Stimulated activated CD4-positive, alpha-beta T cell treated with anti-CD3 and anti-CD28 coated beads, Interleukin-1b, Interleukin-23, amount 100 ng/mL, for 4 hours (primary cell): ENCODE measurements at regions not wholly inside any gene's neighbourhood (a gene's known extent, or its start where the extent isn't known, plus 50 kb on each side); places are given as distances from the start of the nearest gene placed in this dataset.

Source experiments
- DNase-seq, 2 donors: peaks; one replicate each; pipeline ENCODE4 v3.0.0-alpha.2; 2020; ENCODE audit warnings: low read depth in 2 of 2

GRCh38 chr22:49197986-49198704, 629.5 kb downstream of the BRD1 start:
- DNase-seq = no peak

- DNase-seq = no peak
These were observed 630.2 kb downstream of the BRD1 start for GRCh38 chr22:49197505-49197904.

GRCh38 chr22:49196046-49196511, 631.6 kb downstream of the BRD1 start:
- DNase-seq = no peak

- no peak for DNase-seq
These were observed 632.0 kb downstream of the BRD1 start for GRCh38 chr22:49195636-49196035.

- DNase-seq = no peak
These were observed 633.7 kb downstream of the BRD1 start for GRCh38 chr22:49193901-49194465.

- DNase-seq = no peak
These were observed 634.3 kb downstream of the BRD1 start for GRCh38 chr22:49193348-49193747.

- no peak for DNase-seq
These were observed 634.8 kb downstream of the BRD1 start for GRCh38 chr22:49192857-49193250.

- no peak for DNase-seq
These were observed 635.4 kb downstream of the BRD1 start for GRCh38 chr22:49192180-49192856.

- DNase-seq = no peak
These were observed 636.1 kb downstream of the BRD1 start for GRCh38 chr22:49191506-49191980.

- no peak for DNase-seq
These were observed 636.7 kb downstream of the BRD1 start for GRCh38 chr22:49190816-49191505.

GRCh38 chr22:49189871-49190270, 637.8 kb downstream of the BRD1 start:
- DNase-seq = no peak

GRCh38 chr22:49188591-49188990, 639.1 kb downstream of the BRD1 start:
- no peak for DNase-seq

- no peak for DNase-seq
These were observed 639.6 kb downstream of the BRD1 start for GRCh38 chr22:49188091-49188490.

GRCh38 chr22:49186762-49187161, 640.9 kb downstream of the BRD1 start:
- DNase-seq = no peak

GRCh38 chr22:49186293-49186692, 641.4 kb downstream of the BRD1 start:
- no peak for DNase-seq

GRCh38 chr22:49185312-49185969, 642.2 kb downstream of the BRD1 start:
- DNase-seq = no peak

- DNase-seq = no peak
These were observed 642.9 kb downstream of the BRD1 start for GRCh38 chr22:49184736-49185135.

- no peak for DNase-seq
These were observed 643.9 kb downstream of the BRD1 start for GRCh38 chr22:49183826-49184216.

GRCh38 chr22:49183208-49183825, 644.4 kb downstream of the BRD1 start:
- no peak for DNase-seq

- DNase-seq = no peak
These were observed 645.3 kb downstream of the BRD1 start for GRCh38 chr22:49182416-49182815.

- DNase-seq = no peak
These were observed 645.7 kb downstream of the BRD1 start for GRCh38 chr22:49181942-49182341.
